ENCODE measurements at regions not wholly inside any gene's neighbourhood (a gene's known extent, or its start where the extent isn't known, plus 50 kb on each side); places are given as distances from the start of the nearest gene placed in this dataset.

GRCh38 chr13:79966059-79966458 is 374.9 kb downstream of the SPRY2 start:
- Histone ChIP-seq H3K9me3 (ENCODE audit: insufficient read depth, low read length) (no peaks in the 10 kb centered on the region), H3K79me2 (ENCODE audit: insufficient read depth, low read length) (no peaks in the 10 kb centered on the region), H4K20me1 (ENCODE audit: low read depth, low read length) (no peaks in the 10 kb centered on the region), H3F3A (ENCODE audit: insufficient read depth) (no peaks in the 10 kb centered on the region), H3K9ac (ENCODE audit: low read length) (no peak overlapping the region), H3K27me3 (ENCODE audit: low read length) (no peaks in the 10 kb centered on the region), H3K4me2 (ENCODE audit: low read depth, low read length, poor library complexity, severe bottlenecking) (no peak overlapping the region), H3K9me2 (replicated peaks; ENCODE audit: insufficient read depth, low read length) (no peaks in the 10 kb centered on the region), H2AFZ (ENCODE audit: low read depth, low read length, severe bottlenecking) (no peak overlapping the region), H3K36me3 (ENCODE audit: low read length) (no peaks in the 10 kb centered on the region), H3K4me3 (ENCODE audit: insufficient read depth, low read length, poor library complexity, severe bottlenecking) (no peak overlapping the region), H3K27ac (ENCODE audit: low read depth, low read length) (no peak overlapping the region)
- no peak for TF ChIP-seq CTCF (IDR thresholded peaks at IDR 0.05; ENCODE audit: insufficient read depth, low read length, poor library complexity, severe bottlenecking)
- no peak for TF ChIP-seq EZH2phosphoT487 (conservative IDR thresholded peaks at IDR 0.05; ENCODE audit: low read length)

DNA sequence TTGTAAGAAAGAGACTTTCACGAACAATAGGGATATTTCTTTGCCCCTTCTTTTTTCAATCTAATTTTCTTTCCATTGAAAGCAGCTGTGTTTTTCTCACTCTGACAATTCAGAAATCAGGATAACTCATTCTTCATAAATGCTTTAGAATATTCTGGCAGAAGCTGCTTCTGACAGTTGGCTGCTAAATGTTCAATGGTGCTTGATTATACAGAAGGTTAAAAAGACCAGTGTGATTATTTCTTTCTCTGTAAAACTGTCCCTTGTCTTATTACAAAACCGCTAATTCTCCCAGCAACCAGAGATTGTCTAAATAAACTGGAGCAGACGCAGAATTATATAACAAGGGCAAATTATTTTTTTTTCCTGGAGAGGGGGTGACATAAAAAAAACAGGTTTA is 394.4 kb downstream of the SPRY2 start:
- no peak overlapping the region for H3K4me3 ChIP-seq (ENCODE audit: insufficient read depth, low read length, poor library complexity, severe bottlenecking)
- H3K36me3 ChIP-seq (ENCODE audit: low read length) = no peaks in the 10 kb centered on the region
- no peak overlapping the region for H2AFZ ChIP-seq (ENCODE audit: low read depth, low read length, severe bottlenecking)
- no peak overlapping the region for H3K27ac ChIP-seq (ENCODE audit: low read depth, low read length)
- TF ChIP-seq EZH2phosphoT487 (conservative IDR thresholded peaks at IDR 0.05; ENCODE audit: low read length) (no peak), CTCF (IDR thresholded peaks at IDR 0.05; ENCODE audit: insufficient read depth, low read length, poor library complexity, severe bottlenecking) (no peak)
- no peak overlapping the region for H3K4me2 ChIP-seq (ENCODE audit: low read depth, low read length, poor library complexity, severe bottlenecking)
- no peaks in the 10 kb centered on the region for H3K27me3 ChIP-seq (ENCODE audit: low read length)
- no peaks in the 10 kb centered on the region for H3F3A ChIP-seq (ENCODE audit: insufficient read depth)
- H3K9me2 ChIP-seq (replicated peaks; ENCODE audit: insufficient read depth, low read length) = no peaks in the 10 kb centered on the region
- H3K79me2 ChIP-seq (ENCODE audit: insufficient read depth, low read length) = no peaks in the 10 kb centered on the region
- H3K9ac ChIP-seq (ENCODE audit: low read length) = no peak overlapping the region
- no peaks in the 10 kb centered on the region for H4K20me1 ChIP-seq (ENCODE audit: low read depth, low read length)
- H3K9me3 ChIP-seq (ENCODE audit: insufficient read depth, low read length) = no peaks in the 10 kb centered on the region

DNA sequence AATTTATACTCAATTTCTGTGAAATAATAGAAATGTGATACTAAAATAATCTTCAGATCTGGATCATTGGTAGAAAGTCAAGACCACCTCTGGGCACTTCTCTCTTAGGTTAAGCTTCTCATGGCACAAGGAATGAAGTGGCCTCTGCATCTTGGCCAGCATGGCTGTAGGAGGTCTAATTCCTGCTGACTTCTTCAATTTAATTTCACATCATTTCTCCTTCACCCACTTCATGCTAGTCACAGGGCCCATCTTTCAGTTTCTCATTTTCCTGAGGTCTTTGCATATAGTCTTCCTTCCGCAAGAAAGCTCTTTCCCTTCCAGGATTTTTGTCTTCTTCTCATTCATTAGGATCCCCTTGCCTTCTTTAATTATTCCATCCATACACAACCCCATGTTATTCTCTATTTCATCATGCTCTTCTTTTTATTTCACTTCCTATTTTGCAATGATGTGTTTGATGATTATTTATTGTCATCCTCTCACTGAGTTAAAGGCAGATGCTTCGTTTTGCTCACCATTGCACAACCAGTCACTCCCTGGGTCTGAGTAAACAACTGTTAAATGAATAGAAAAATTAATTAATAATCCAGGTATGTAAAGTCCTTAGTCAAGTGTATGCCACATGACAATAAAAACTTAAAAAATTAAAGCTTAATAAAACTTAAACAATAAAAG is 397.4 kb downstream of the SPRY2 start:
- Histone ChIP-seq H2AFZ (ENCODE audit: low read depth, low read length, severe bottlenecking) (no peak overlapping the region), H3K79me2 (ENCODE audit: insufficient read depth, low read length) (no peaks in the 10 kb centered on the region), H3K9ac (ENCODE audit: low read length) (no peak overlapping the region), H3K27ac (ENCODE audit: low read depth, low read length) (no peak overlapping the region), H3K9me3 (ENCODE audit: insufficient read depth, low read length) (no peaks in the 10 kb centered on the region), H4K20me1 (ENCODE audit: low read depth, low read length) (no peaks in the 10 kb centered on the region), H3K9me2 (replicated peaks; ENCODE audit: insufficient read depth, low read length) (no peaks in the 10 kb centered on the region), H3K4me2 (ENCODE audit: low read depth, low read length, poor library complexity, severe bottlenecking) (no peak overlapping the region), H3K27me3 (ENCODE audit: low read length) (no peaks in the 10 kb centered on the region), H3F3A (ENCODE audit: insufficient read depth) (no peaks in the 10 kb centered on the region), H3K36me3 (ENCODE audit: low read length) (no peaks in the 10 kb centered on the region), H3K4me3 (ENCODE audit: insufficient read depth, low read length, poor library complexity, severe bottlenecking) (no peak overlapping the region)
- no peak for TF ChIP-seq EZH2phosphoT487 (conservative IDR thresholded peaks at IDR 0.05; ENCODE audit: low read length)
- TF ChIP-seq CTCF (IDR thresholded peaks at IDR 0.05; ENCODE audit: insufficient read depth, low read length, poor library complexity, severe bottlenecking) = no peak

Measured in SU-DHL-6 (cell line).